ENCODE measurements at regions not wholly inside any gene's neighbourhood (a gene's known extent, or its start where the extent isn't known, plus 50 kb on each side); places are given as distances from the start of the nearest gene placed in this dataset.

GRCh38 chr7:81606078-81606863 lies 163.6 kb downstream of the HGF start:
- TF ChIP-seq ZBTB7A (tag by site-specific recombination; IDR thresholded peaks at IDR 0.05; ENCODE audit: low read depth): no peak
- TF ChIP-seq ZNF513 (tag by site-specific recombination; IDR thresholded peaks at IDR 0.05): no peak
- TF ChIP-seq YY1 (tag by site-specific recombination; IDR thresholded peaks at IDR 0.05): no peak
- no peak for TF ChIP-seq PATZ1 (tag by site-specific recombination; IDR thresholded peaks at IDR 0.05)
- TF ChIP-seq CTCF (tag by site-specific recombination; IDR thresholded peaks at IDR 0.05): no peak
- no peak for TF ChIP-seq ZNF558 (tag by site-specific recombination; IDR thresholded peaks at IDR 0.05)
- no peak for TF ChIP-seq ZNF792 (tag by site-specific recombination; IDR thresholded peaks at IDR 0.05)
- no peak for TF ChIP-seq KLF10 (tag by site-specific recombination; IDR thresholded peaks at IDR 0.05)
- no peak for TF ChIP-seq ZXDB (tag by site-specific recombination; IDR thresholded peaks at IDR 0.05)
- TF ChIP-seq ZBTB21 (tag by site-specific recombination; IDR thresholded peaks at IDR 0.05): no peak
- no peak for TF ChIP-seq BCL11A (tag by site-specific recombination; IDR thresholded peaks at IDR 0.05; ENCODE audit: low read depth)
- no peak for TF ChIP-seq SCRT1 (tag by site-specific recombination; IDR thresholded peaks at IDR 0.05; ENCODE audit: borderline replicate concordance)
- no peak for TF ChIP-seq ZNF658 (tag by site-specific recombination; IDR thresholded peaks at IDR 0.05)
- TF ChIP-seq HOXA7 (CRISPR knock-in tag; IDR thresholded peaks at IDR 0.05; ENCODE audit: borderline replicate concordance): no peak
